ENCODE measurements at regions not wholly inside any gene's neighbourhood (a gene's known extent, or its start where the extent isn't known, plus 50 kb on each side); places are given as distances from the start of the nearest gene placed in this dataset.

- CTCF ChIA-PET (ENCODE audit: unreplicated experiment), result no interaction called here
- Histone ChIP-seq H3K79me2 (ENCODE audit: insufficient read depth, low read depth, low read length) (no peaks in the 10 kb centered on the region), H3K36me3 (ENCODE audit: insufficient read depth, low read length) (no peaks in the 10 kb centered on the region), H3K4me1 (ENCODE audit: insufficient read depth, low read length, poor library complexity, severe bottlenecking) (no peaks in the 10 kb centered on the region), H3K4me3 (ENCODE audit: low read depth, low read length, poor library complexity, severe bottlenecking) (no peak overlapping the region), H3K27ac (ENCODE audit: low read depth, low read length, poor library complexity, severe bottlenecking) (no peak overlapping the region), H4K20me1 (ENCODE audit: insufficient read depth, low read length) (no peaks in the 10 kb centered on the region), H2AFZ (ENCODE audit: low read length) (no peak overlapping the region), H3K4me2 (ENCODE audit: low read length) (no peak overlapping the region), H3K9me3 (ENCODE audit: low read length) (no peaks in the 10 kb centered on the region), H3K9me2 (ENCODE audit: insufficient read depth, low read length) (no peaks in the 10 kb centered on the region)
- no TSS peak for BruUV-seq (replicated peaks)
- intact Hi-C loops (cut with micrococcal nuclease; ENCODE audit: unreplicated experiment), result no loop called here
- TF ChIP-seq EZH2phosphoT487 (IDR thresholded peaks at IDR 0.05; ENCODE audit: borderline replicate concordance, low read depth, low read length) (no peak), CTCF (conservative IDR thresholded peaks at IDR 0.05; ENCODE audit: low read length) (no peak)
- POLR2A ChIA-PET, result no interaction called here
- no peak for DNase-seq (ENCODE audit: low spot score)
Observed at GRCh38 chr4:156633847-156634246, 337.8 kb downstream of the PDGFC start.

- Histone ChIP-seq H3K9me3 (ENCODE audit: low read length) (no peaks in the 10 kb centered on the region), H4K20me1 (ENCODE audit: insufficient read depth, low read length) (no peaks in the 10 kb centered on the region), H3K27ac (ENCODE audit: low read depth, low read length, poor library complexity, severe bottlenecking) (no peak overlapping the region), H3K4me3 (ENCODE audit: low read depth, low read length, poor library complexity, severe bottlenecking) (no peak overlapping the region), H3K79me2 (ENCODE audit: insufficient read depth, low read depth, low read length) (no peaks in the 10 kb centered on the region), H2AFZ (ENCODE audit: low read length) (no peak overlapping the region), H3K9me2 (ENCODE audit: insufficient read depth, low read length) (no peaks in the 10 kb centered on the region), H3K36me3 (ENCODE audit: insufficient read depth, low read length) (no peaks in the 10 kb centered on the region), H3K4me2 (ENCODE audit: low read length) (no peak overlapping the region), H3K4me1 (ENCODE audit: insufficient read depth, low read length, poor library complexity, severe bottlenecking) (no peaks in the 10 kb centered on the region)
- ChIA-PET CTCF (ENCODE audit: unreplicated experiment) (no interaction called here), POLR2A (no interaction called here)
- TF ChIP-seq CTCF (conservative IDR thresholded peaks at IDR 0.05; ENCODE audit: low read length) (no peak), EZH2phosphoT487 (IDR thresholded peaks at IDR 0.05; ENCODE audit: borderline replicate concordance, low read depth, low read length) (no peak)
- BruUV-seq (replicated peaks), result no TSS peak
- intact Hi-C loops (cut with micrococcal nuclease; ENCODE audit: unreplicated experiment), result no loop called here
- no peak for DNase-seq (ENCODE audit: low spot score)
Observed at GRCh38 chr4:156628858-156629257, 342.7 kb downstream of the PDGFC start.

- TF ChIP-seq CTCF (conservative IDR thresholded peaks at IDR 0.05; ENCODE audit: low read length) (no peak), EZH2phosphoT487 (IDR thresholded peaks at IDR 0.05; ENCODE audit: borderline replicate concordance, low read depth, low read length) (no peak)
- no peaks in the 10 kb centered on the region for H4K20me1 ChIP-seq (ENCODE audit: insufficient read depth, low read length)
- no peaks in the 10 kb centered on the region for H3K9me2 ChIP-seq (ENCODE audit: insufficient read depth, low read length)
- no peaks in the 10 kb centered on the region for H3K4me1 ChIP-seq (ENCODE audit: insufficient read depth, low read length, poor library complexity, severe bottlenecking)
- no peak overlapping the region for H2AFZ ChIP-seq (ENCODE audit: low read length)
- intact Hi-C loops (cut with micrococcal nuclease; ENCODE audit: unreplicated experiment), result no loop called here
- H3K36me3 ChIP-seq (ENCODE audit: insufficient read depth, low read length), result no peaks in the 10 kb centered on the region
- no TSS peak for BruUV-seq (replicated peaks)
- CTCF ChIA-PET (ENCODE audit: unreplicated experiment), result no interaction called here
- DNase-seq (ENCODE audit: low spot score), result no peak
- H3K79me2 ChIP-seq (ENCODE audit: insufficient read depth, low read depth, low read length), result no peaks in the 10 kb centered on the region
- POLR2A ChIA-PET, result interaction anchor here (0.6 kb wide), 1 partner anchor 16 kb away, joined by 3 read pairs; no protein-coding TSS in a partner anchor
- H3K4me3 ChIP-seq (ENCODE audit: low read depth, low read length, poor library complexity, severe bottlenecking), result no peak overlapping the region
- no peak overlapping the region for H3K27ac ChIP-seq (ENCODE audit: low read depth, low read length, poor library complexity, severe bottlenecking)
- H3K4me2 ChIP-seq (ENCODE audit: low read length), result no peak overlapping the region
- H3K9me3 ChIP-seq (ENCODE audit: low read length), result no peaks in the 10 kb centered on the region
Observed at GRCh38 chr4:156623376-156623775, 348.2 kb downstream of the PDGFC start.

Data from OCI-LY7 (cell line).